NCI-H1694 treated with DMSO at 0.1 percent for 48 hours (cell line): ENCODE measurements at regions not wholly inside any gene's neighbourhood (a gene's known extent, or its start where the extent isn't known, plus 50 kb on each side); places are given as distances from the start of the nearest gene placed in this dataset.

Experiments used
- DNase-seq: peaks from one replicate; lab custom pipeline; 2025; lab: John Stamatoyannopoulos, UW

- no peak for DNase-seq
These were observed 61.3 kb upstream of the VCX2 start for GRCh38 chrX:8232406-8232805.

- no peak for DNase-seq
These were observed 62.0 kb upstream of the VCX2 start for GRCh38 chrX:8233091-8233490.

GRCh38 chrX:8235026-8235425 lies 64.0 kb upstream of the VCX2 start:
- no peak for DNase-seq

GRCh38 chrX:8237718-8238117 lies 66.7 kb upstream of the VCX2 start:
- DNase-seq: no peak

- no peak for DNase-seq
These were observed 71.5 kb upstream of the VCX2 start for GRCh38 chrX:8242431-8243020.

- no peak for DNase-seq
These were observed 73.2 kb upstream of the VCX2 start for GRCh38 chrX:8244301-8244700.

- no peak for DNase-seq
These were observed 74.3 kb upstream of the VCX2 start for GRCh38 chrX:8245411-8245810.

GRCh38 chrX:8253096-8253495 lies 82.0 kb upstream of the VCX2 start:
- no peak for DNase-seq

- DNase-seq: no peak
These were observed 83.3 kb upstream of the VCX2 start for GRCh38 chrX:8254401-8254800.

- no peak for DNase-seq
These were observed 101.8 kb upstream of the VCX2 start for GRCh38 chrX:8272821-8273220.

GRCh38 chrX:8273451-8273895 lies 102.4 kb upstream of the VCX2 start:
- no peak for DNase-seq

- no peak for DNase-seq
These were observed 103.1 kb upstream of the VCX2 start for GRCh38 chrX:8274170-8274569.

- no peak for DNase-seq
These were observed 107.5 kb upstream of the VCX2 start for GRCh38 chrX:8278557-8278956.

GRCh38 chrX:8279323-8279722 lies 108.3 kb upstream of the VCX2 start:
- no peak for DNase-seq

- no peak for DNase-seq
These were observed 113.1 kb upstream of the VCX2 start for GRCh38 chrX:8284131-8284530.

- DNase-seq: no peak
These were observed 117.5 kb upstream of the VCX2 start for GRCh38 chrX:8288590-8288989.

GRCh38 chrX:8289523-8289922 lies 118.5 kb upstream of the VCX2 start:
- no peak for DNase-seq

- no peak for DNase-seq
These were observed 126.7 kb upstream of the VCX2 start for GRCh38 chrX:8297766-8298165.

- no peak for DNase-seq
These were observed 133.6 kb upstream of the VCX2 start for GRCh38 chrX:8304668-8305067.

- no peak for DNase-seq
These were observed 134.3 kb upstream of the VCX2 start for GRCh38 chrX:8305350-8305749.

- no peak for DNase-seq
These were observed 135.3 kb upstream of the VCX2 start for GRCh38 chrX:8306291-8306925.

GRCh38 chrX:8310409-8310808 lies 139.3 kb upstream of the VCX2 start:
- DNase-seq: no peak

GRCh38 chrX:8313844-8314243 lies 142.8 kb upstream of the VCX2 start:
- no peak for DNase-seq

- no peak for DNase-seq
These were observed 143.8 kb upstream of the VCX2 start for GRCh38 chrX:8314881-8315280.
